Loucy (cell line): ENCODE measurements at regions not wholly inside any gene's neighbourhood (a gene's known extent, or its start where the extent isn't known, plus 50 kb on each side); places are given as distances from the start of the nearest gene placed in this dataset.

Source experiments
- CTCF ChIP-seq: fragments of 200-600 bp; sonication (generic); conservative IDR thresholded peaks from 2 replicates; pipeline ENCODE4 v1.5.1; 2014; ENCODE audit warnings: mild to moderate bottlenecking, antibody characterized with exemption, low read length
- EZH2phosphoT487 ChIP-seq: fragments of 200-600 bp; IDR thresholded peaks from 2 replicates; pipeline ENCODE4 v1.6.1; 2018; ENCODE audit warnings: antibody characterized with exemption, mild to moderate bottlenecking, moderate library complexity, borderline replicate concordance

- TF ChIP-seq CTCF (no peak), EZH2phosphoT487 (no peak)
These were observed 965.1 kb upstream of the PABPC4L start for GRCh38 chr4:135166661-135167060.
